ENCODE measurements at regions not wholly inside any gene's neighbourhood (a gene's known extent, or its start where the extent isn't known, plus 50 kb on each side); places are given as distances from the start of the nearest gene placed in this dataset.

- FAIRE-seq (no peak), DNase-seq (ENCODE audit: insufficient read length, low spot score) (no peak)
- no peak for TF ChIP-seq CTCF (IDR thresholded peaks at IDR 0.05; ENCODE audit: insufficient read depth, missing control alignments)
Observed at GRCh38 chr5:81904861-81905260, 67.0 kb upstream of the ATG10 start.

GRCh38 chr5:81904166-81904565 is 67.7 kb upstream of the ATG10 start:
- no peak for FAIRE-seq
- DNase-seq (ENCODE audit: insufficient read length, low spot score), result no peak
- TF ChIP-seq CTCF (IDR thresholded peaks at IDR 0.05; ENCODE audit: insufficient read depth, missing control alignments), result no peak

- DNase-seq (ENCODE audit: insufficient read length, low spot score) (no peak), FAIRE-seq (no peak)
- no peak for TF ChIP-seq CTCF (IDR thresholded peaks at IDR 0.05; ENCODE audit: insufficient read depth, missing control alignments)
Observed at GRCh38 chr5:81901586-81901985, 70.2 kb upstream of the ATG10 start.

GRCh38 chr5:81899123-81899522 is 72.7 kb upstream of the ATG10 start:
- no peak for DNase-seq (ENCODE audit: insufficient read length, low spot score)
- no peak for FAIRE-seq
- TF ChIP-seq CTCF (IDR thresholded peaks at IDR 0.05; ENCODE audit: insufficient read depth, missing control alignments), result no peak

- no peak for FAIRE-seq
- TF ChIP-seq CTCF (IDR thresholded peaks at IDR 0.05; ENCODE audit: insufficient read depth, missing control alignments), result no peak
- DNase-seq (ENCODE audit: insufficient read length, low spot score), result no peak
Observed at GRCh38 chr5:81898403-81898802, 73.4 kb upstream of the ATG10 start.

GRCh38 chr5:81896764-81897163 is 75.1 kb upstream of the ATG10 start:
- no peak for DNase-seq (ENCODE audit: insufficient read length, low spot score)
- FAIRE-seq, result no peak
- no peak for TF ChIP-seq CTCF (IDR thresholded peaks at IDR 0.05; ENCODE audit: insufficient read depth, missing control alignments)

GRCh38 chr5:81895307-81895706 is 76.5 kb upstream of the ATG10 start:
- DNase-seq (ENCODE audit: insufficient read length, low spot score) (no peak), FAIRE-seq (no peak)
- no peak for TF ChIP-seq CTCF (IDR thresholded peaks at IDR 0.05; ENCODE audit: insufficient read depth, missing control alignments)
